Skeletal muscle tissue (tissue), 3 donors: ENCODE measurements at regions not wholly inside any gene's neighbourhood (a gene's known extent, or its start where the extent isn't known, plus 50 kb on each side); places are given as distances from the start of the nearest gene placed in this dataset.
"Not testable (repeated sequence)": the region's sequence is repeated elsewhere in the genome, so short reads cannot be mapped to it uniquely, and the experiment has no call there.

Source experiments
- H3K27ac ChIP-seq: one replicate; pipeline ENCODE4 v1.7.0; 2013; ENCODE audit warnings: mild to moderate bottlenecking, low read depth, low read length, inconsistent platforms
- H3K27me3 ChIP-seq, 3 donors: one replicate each; pipeline ENCODE4 v1.7.0; 2013; ENCODE audit warnings: low read length in 3 of 3; ENCODE audit not compliant: control insufficient read depth in 3 of 3, insufficient read depth in 3 of 3
- H3K36me3 ChIP-seq, 3 donors: one replicate each; pipeline ENCODE4 v1.7.0; 2013; ENCODE audit warnings: low read length in 3 of 3; ENCODE audit not compliant: control insufficient read depth in 3 of 3, insufficient read depth in 3 of 3
- H3K4me1 ChIP-seq, 3 donors: one replicate each; pipeline ENCODE4 v1.7.0; 2013; ENCODE audit warnings: low read length in 3 of 3, mild to moderate bottlenecking in 3 of 3; ENCODE audit not compliant: control insufficient read depth in 3 of 3, insufficient read depth in 3 of 3
- H3K4me3 ChIP-seq, 3 donors: one replicate each; pipeline ENCODE4 v1.7.0; 2013; ENCODE audit warnings: low read length in 3 of 3
- H3K9ac ChIP-seq, 3 donors: one replicate each; pipeline ENCODE4 v1.7.0; 2013; ENCODE audit warnings: low read length in 3 of 3, mild to moderate bottlenecking in 3 of 3, moderate library complexity in 2 of 3, low read depth in 1 of 3
- H3K9me3 ChIP-seq, 3 donors: one replicate each; pipeline ENCODE4 v1.7.0; 2013; ENCODE audit warnings: low read length in 3 of 3; ENCODE audit not compliant: control insufficient read depth in 3 of 3
- donor health status: Osteomylitis.

DNA sequence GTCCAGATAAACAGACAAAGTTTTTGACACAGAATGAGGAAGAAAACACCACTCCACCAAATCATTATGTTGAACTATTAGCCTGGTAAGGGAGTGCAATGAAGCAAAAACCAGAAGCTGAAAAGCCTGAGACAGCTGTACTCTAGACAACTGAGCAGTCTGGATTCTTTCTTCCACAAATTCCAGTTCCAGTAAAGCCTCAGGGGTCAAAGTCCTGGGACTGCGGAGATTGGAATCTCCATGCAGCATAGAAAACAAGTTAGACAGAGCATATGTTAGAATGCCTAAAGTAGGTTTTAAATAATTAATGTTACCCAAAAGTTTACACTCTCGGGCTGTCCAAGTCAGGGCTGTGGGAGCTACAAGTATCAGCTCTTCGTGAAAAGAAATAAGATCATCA lies 263.2 kb downstream of the TECRL start:
- Histone ChIP-seq H3K4me1 (no peaks in the 10 kb centered on the region), H3K4me3 (no peak overlapping the region), H3K9ac (no peak overlapping the region), H3K36me3 (no peaks in the 10 kb centered on the region), H3K27ac (no peak overlapping the region), H3K9me3 (peaks cover 0 to 4% (median 2%) of the 10 kb centered on the region in 3 donors), H3K27me3 (no peaks in the 10 kb centered on the region)

DNA sequence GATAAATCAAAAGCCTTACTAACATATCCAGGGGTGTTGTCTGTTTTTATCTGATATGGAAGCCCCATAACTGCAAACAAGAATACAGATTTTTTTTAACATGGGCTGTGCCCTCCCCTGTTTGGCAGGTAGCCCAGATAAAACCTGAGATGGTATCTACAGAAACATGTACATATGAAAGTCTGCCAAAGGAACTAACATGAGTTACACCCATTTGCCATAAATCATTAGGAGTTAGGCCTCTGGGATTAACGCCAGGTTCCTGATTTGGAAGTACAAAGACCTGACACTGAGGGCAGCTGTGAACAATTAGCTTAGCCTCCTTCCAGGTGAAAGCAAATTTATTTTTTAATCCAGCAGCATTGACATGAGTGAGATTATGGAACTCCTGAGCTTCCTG lies 264.3 kb downstream of the TECRL start:
- Histone ChIP-seq H3K4me1 (no peaks in the 10 kb centered on the region), H3K9ac (no peak overlapping the region), H3K4me3 (no peak overlapping the region), H3K9me3 (peaks cover 0 to 4% (median 2%) of the 10 kb centered on the region in 3 donors), H3K27ac (no peak overlapping the region), H3K27me3 (no peaks in the 10 kb centered on the region), H3K36me3 (no peaks in the 10 kb centered on the region)

DNA sequence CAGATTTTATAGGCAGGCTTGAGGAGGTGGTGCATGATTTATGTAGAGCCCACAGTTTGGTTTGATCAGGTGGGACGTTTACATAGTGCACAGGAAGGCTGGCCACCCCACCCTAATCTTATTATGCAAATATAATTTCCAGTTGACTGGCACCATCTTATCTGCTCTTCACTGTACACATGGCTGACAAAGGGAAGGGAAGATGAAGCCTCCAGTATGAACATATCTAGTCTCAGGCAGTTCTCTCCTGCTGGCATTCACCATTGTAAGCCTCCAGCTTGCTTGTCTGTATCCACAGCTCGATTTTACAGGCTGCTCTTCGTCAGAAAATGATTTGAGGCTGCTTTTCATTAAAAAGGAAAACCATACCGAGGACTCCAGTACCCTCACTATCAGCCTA lies 278.3 kb downstream of the TECRL start:
- H3K4me1 ChIP-seq: no peaks in the 10 kb centered on the region
- H3K9ac ChIP-seq: no peak overlapping the region
- H3K9me3 ChIP-seq: no peaks in the 10 kb centered on the region
- H3K4me3 ChIP-seq: no peak overlapping the region
- no peak overlapping the region for H3K27ac ChIP-seq
- no peaks in the 10 kb centered on the region for H3K27me3 ChIP-seq
- H3K36me3 ChIP-seq: no peaks in the 10 kb centered on the region

DNA sequence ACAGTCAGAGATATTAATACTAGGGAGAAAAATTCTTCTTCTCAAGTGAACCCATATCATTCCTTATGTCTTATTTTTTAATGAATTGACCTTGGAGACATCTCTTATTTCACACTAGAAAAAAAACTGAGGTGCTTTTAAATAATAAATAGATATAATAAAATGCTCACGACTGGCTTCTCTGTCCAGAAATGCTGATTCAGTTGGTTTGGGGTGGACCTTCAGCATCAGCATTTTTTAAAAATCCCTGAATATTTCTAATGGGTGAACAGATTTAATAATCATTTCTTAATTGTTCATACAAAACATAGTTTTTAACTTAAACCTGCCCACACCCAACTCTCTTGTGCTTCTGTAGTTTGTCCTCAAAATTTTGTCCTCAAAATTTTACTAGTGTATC lies 283.9 kb downstream of the TECRL start:
- Histone ChIP-seq H3K27ac (no peak overlapping the region), H3K9me3 (peaks cover 0 to 4% (median 0%) of the 10 kb centered on the region in 3 donors), H3K36me3 (no peaks in the 10 kb centered on the region), H3K27me3 (no peaks in the 10 kb centered on the region), H3K4me3 (no peak overlapping the region), H3K4me1 (no peaks in the 10 kb centered on the region), H3K9ac (no peak overlapping the region)

DNA sequence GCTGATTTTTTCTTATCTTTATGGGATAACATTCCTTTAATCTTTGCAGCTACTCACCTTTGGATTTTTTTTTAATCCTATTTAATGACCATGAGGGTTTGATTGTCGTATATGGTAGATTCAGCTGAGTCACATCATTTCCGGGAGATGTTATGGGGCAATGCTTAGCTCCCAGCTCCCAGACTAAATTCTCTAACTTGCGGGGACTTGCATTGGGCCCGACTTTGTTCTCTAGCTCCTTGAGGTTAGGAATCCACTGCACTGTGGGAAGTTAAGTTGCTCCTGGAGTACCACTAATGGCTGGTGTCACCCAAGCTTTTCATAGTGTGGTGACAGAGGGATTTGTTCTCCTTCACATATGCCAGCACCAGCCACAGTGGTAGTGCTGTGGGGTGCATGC lies 287.4 kb downstream of the TECRL start:
- no peaks in the 10 kb centered on the region for H3K4me1 ChIP-seq
- H3K9me3 ChIP-seq: peaks cover 0 to 4% (median 0%) of the 10 kb centered on the region in 3 donors
- H3K36me3 ChIP-seq: no peaks in the 10 kb centered on the region
- H3K4me3 ChIP-seq: no peak overlapping the region
- no peaks in the 10 kb centered on the region for H3K27me3 ChIP-seq
- no peak overlapping the region for H3K9ac ChIP-seq
- H3K27ac ChIP-seq: no peak overlapping the region

- Histone ChIP-seq H3K4me3 (no peak overlapping the region), H3K27me3 (no peaks in the 10 kb centered on the region)
These were observed 303.3 kb downstream of the TECRL start for GRCh38 chr4:64105903-64106302.

DNA sequence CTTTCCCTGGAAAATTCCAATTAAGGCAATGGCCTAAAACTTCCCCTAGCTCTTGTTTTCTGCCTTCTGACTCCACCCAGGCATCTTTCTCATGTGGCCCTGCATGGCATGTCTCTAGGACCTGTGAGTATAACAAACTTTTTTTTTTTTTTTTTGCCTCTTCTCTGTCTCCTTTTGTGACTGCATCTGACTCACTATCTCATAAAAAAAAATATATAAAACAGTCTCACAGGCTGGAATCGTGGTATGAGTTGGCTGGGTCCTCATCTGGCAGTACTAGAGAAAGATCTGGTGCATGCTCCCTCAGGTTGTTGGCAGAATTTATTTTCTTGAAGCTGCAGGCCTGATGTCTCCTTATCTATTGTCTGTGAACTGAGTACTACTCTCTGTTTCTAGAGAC lies 313.9 kb downstream of the TECRL start:
- H3K27ac ChIP-seq: no peak overlapping the region
- H3K27me3 ChIP-seq: no peaks in the 10 kb centered on the region
- H3K4me1 ChIP-seq: no peaks in the 10 kb centered on the region
- H3K36me3 ChIP-seq: no peaks in the 10 kb centered on the region
- no peak overlapping the region for H3K4me3 ChIP-seq
- H3K9ac ChIP-seq: no peak overlapping the region
- H3K9me3 ChIP-seq: no peaks in the 10 kb centered on the region

More at GRCh38 chr4:64105903-64106302, 303.3 kb downstream of the TECRL start:
- no peak overlapping the region for H3K9ac ChIP-seq
- no peaks in the 10 kb centered on the region for H3K4me1 ChIP-seq
- H3K36me3 ChIP-seq: no peaks in the 10 kb centered on the region
- no peaks in the 10 kb centered on the region for H3K9me3 ChIP-seq
- H3K27ac ChIP-seq: no peak overlapping the region

- H3K36me3 ChIP-seq: no peaks in the 10 kb centered on the region
- no peak overlapping the region for H3K27ac ChIP-seq
- H3K27me3 ChIP-seq: no peaks in the 10 kb centered on the region
- H3K9me3 ChIP-seq: no peaks in the 10 kb centered on the region
- H3K4me1 ChIP-seq: no peaks in the 10 kb centered on the region
- H3K9ac ChIP-seq: no peak overlapping the region
- no peak overlapping the region for H3K4me3 ChIP-seq
These were observed 329.9 kb downstream of the TECRL start for GRCh38 chr4:64079316-64079715.

DNA sequence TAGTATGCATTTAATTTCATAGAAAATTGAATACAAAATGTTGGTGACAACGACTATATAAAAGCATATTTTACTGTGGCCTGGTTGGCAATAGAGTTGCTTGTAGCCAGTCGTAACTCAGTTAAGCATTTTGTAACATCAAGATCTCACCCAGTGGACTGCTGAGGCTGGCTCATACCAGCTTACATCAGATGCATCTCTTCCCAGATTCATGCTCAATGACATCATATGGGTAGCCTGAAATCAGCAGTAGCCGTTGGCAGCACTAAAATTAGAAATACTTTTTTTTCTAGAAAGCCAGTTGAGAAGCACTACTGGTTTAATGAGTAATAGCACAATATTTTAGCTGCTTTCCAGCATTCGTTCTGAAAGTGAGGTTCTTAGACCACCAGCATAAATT lies 341.2 kb downstream of the TECRL start:
- Histone ChIP-seq H3K27me3 (no peaks in the 10 kb centered on the region), H3K9me3 (peaks cover 0 to 2% (median 0%) of the 10 kb centered on the region in 3 donors), H3K27ac (no peak overlapping the region), H3K4me1 (no peaks in the 10 kb centered on the region), H3K9ac (no peak overlapping the region), H3K36me3 (no peaks in the 10 kb centered on the region), H3K4me3 (no peak overlapping the region)

- Histone ChIP-seq H3K27ac (no peak overlapping the region), H3K27me3 (no peaks in the 10 kb centered on the region), H3K36me3 (no peaks in the 10 kb centered on the region), H3K4me3 (no peak overlapping the region), H3K4me1 (no peaks in the 10 kb centered on the region), H3K9ac (no peak overlapping the region), H3K9me3 (peaks cover 0 to 3% (median 0%) of the 10 kb centered on the region in 3 donors)
These were observed 346.3 kb downstream of the TECRL start for GRCh38 chr4:64062991-64063390.

DNA sequence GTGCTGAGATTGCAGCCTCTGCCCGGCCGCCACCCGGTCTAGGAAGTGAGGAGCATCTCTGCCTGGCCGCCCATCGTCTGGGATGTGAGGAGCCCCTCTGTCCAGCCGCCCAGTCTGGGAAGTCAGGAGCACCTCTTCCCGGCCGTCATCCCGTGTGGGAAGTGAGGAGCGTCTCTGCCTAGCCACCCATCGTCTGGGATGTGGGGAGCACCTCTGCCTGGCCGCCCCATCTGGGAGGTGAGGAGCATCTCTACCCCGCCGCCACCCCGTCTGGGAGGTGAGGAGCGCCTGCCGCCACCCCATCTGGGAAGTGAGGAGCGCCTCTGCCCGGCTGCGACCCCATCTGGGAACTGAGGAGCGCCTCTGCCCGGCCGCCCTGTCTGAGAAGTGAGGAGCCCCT lies 372.2 kb downstream of the TECRL start:
- H3K4me3 ChIP-seq, H3K36me3 ChIP-seq, H3K9ac ChIP-seq, H3K4me1 ChIP-seq, H3K27me3 ChIP-seq, H3K27ac ChIP-seq, H3K9me3 ChIP-seq: not testable (repeated sequence)
